Sigmoid colon (tissue), 4 donors: ENCODE measurements at regions not wholly inside any gene's neighbourhood (a gene's known extent, or its start where the extent isn't known, plus 50 kb on each side); places are given as distances from the start of the nearest gene placed in this dataset.

Source experiments
- EP300 ChIP-seq, 4 donors: sonication (generic); formaldehyde crosslinking; IDR thresholded peaks; one replicate each; pipeline ENCODE4 v1.6.1; 2017; ENCODE audit warnings: antibody characterized with exemption in 4 of 4
- POLR2A ChIP-seq, 2 donors: fragments of 450-650 bp; IDR thresholded peaks; one replicate each; pipeline ENCODE4 v1.6.1; 2016; ENCODE audit warnings: antibody characterized with exemption in 2 of 2, mild to moderate bottlenecking in 2 of 2, moderate library complexity in 2 of 2
- POLR2AphosphoS5 ChIP-seq, 4 donors: sonication (generic); formaldehyde crosslinking; IDR thresholded peaks; one replicate each; pipeline ENCODE4 v1.6.1; 2017; ENCODE audit warnings: antibody characterized with exemption in 4 of 4
- TF ChIP-seq, protein P1 (sequence below), 4 experiments: fragments of 450-650 bp in 3 of 4; fragments of 200-600 bp in 1 of 4; IDR thresholded peaks; one replicate each; pipeline ENCODE4 v1.5.1; 2016 to 2019; ENCODE audit warnings: antibody characterized with exemption in 4 of 4, mild to moderate bottlenecking in 3 of 4, moderate library complexity in 2 of 4

DNA sequence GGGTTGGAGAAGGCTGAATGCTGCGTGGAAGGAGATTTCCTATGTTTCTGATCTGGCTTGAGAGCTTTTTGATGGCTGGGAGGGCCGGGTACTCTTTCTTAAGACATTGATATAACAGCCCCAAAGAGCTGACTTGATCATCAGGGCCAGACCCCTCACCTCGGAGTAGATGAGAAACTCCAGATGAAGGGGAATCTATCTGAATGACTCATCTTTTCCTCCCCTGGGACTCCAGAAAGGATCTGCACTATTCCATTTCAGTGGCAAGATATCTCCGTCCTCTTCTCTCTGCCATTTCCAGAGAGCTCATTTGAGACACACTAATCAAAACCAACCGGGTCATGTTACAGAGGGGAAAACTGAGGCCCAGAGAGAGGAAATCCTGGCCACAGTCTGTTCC is 92.9 kb upstream of the MSX1 start:
- TF ChIP-seq POLR2A (IDR thresholded peaks at IDR 0.05), result no peak
- TF ChIP-seq, protein P1, sequence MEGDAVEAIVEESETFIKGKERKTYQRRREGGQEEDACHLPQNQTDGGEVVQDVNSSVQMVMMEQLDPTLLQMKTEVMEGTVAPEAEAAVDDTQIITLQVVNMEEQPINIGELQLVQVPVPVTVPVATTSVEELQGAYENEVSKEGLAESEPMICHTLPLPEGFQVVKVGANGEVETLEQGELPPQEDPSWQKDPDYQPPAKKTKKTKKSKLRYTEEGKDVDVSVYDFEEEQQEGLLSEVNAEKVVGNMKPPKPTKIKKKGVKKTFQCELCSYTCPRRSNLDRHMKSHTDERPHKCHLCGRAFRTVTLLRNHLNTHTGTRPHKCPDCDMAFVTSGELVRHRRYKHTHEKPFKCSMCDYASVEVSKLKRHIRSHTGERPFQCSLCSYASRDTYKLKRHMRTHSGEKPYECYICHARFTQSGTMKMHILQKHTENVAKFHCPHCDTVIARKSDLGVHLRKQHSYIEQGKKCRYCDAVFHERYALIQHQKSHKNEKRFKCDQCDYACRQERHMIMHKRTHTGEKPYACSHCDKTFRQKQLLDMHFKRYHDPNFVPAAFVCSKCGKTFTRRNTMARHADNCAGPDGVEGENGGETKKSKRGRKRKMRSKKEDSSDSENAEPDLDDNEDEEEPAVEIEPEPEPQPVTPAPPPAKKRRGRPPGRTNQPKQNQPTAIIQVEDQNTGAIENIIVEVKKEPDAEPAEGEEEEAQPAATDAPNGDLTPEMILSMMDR (IDR thresholded peaks at IDR 0.05), result no peak
- TF ChIP-seq POLR2AphosphoS5 (IDR thresholded peaks at IDR 0.05), result no peak
- no peak for TF ChIP-seq EP300 (IDR thresholded peaks at IDR 0.05)
